ENCODE measurements at regions not wholly inside any gene's neighbourhood (a gene's known extent, or its start where the extent isn't known, plus 50 kb on each side); places are given as distances from the start of the nearest gene placed in this dataset.

GRCh38 chr9:88782931-88783710 lies 208.1 kb upstream of the S1PR3 start:
- in situ Hi-C loops (cut with HindIII; ENCODE audit: low sequenced_read_pairs): no loop called here

DNA sequence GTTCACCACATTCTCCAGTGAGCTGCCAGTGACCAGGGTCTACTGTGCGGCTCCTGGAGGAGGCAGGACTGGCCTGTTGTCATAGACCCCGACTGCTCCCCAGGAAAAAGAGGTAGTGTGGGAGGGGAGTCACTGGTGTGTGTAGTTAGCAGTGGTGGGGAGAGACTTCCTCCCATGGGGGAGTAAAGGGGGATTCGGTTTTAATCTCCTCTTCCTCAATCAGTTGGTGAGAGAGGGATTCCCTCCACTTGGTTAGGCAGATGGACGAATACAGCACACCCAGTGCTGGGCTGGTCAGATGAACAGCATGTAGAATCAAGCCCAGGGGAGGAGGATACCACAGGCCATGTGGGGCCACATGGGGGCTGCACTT lies 207.6 kb upstream of the S1PR3 start:
- in situ Hi-C loops (cut with HindIII; ENCODE audit: low sequenced_read_pairs): no loop called here

GRCh38 chr9:88784960-88785359 lies 206.3 kb upstream of the S1PR3 start:
- in situ Hi-C loops (cut with HindIII; ENCODE audit: low sequenced_read_pairs): no loop called here

- in situ Hi-C loops (cut with HindIII; ENCODE audit: low sequenced_read_pairs): no loop called here
Observed at GRCh38 chr9:88786291-88787079, 204.8 kb upstream of the S1PR3 start.

GRCh38 chr9:88789785-88790184 lies 201.5 kb upstream of the S1PR3 start:
- in situ Hi-C loops (cut with HindIII; ENCODE audit: low sequenced_read_pairs): no loop called here

GRCh38 chr9:88791105-88791805 lies 200.0 kb upstream of the S1PR3 start:
- in situ Hi-C loops (cut with HindIII; ENCODE audit: low sequenced_read_pairs): no loop called here

GRCh38 chr9:88792502-88792901 lies 198.8 kb upstream of the S1PR3 start:
- in situ Hi-C loops (cut with HindIII; ENCODE audit: low sequenced_read_pairs): no loop called here

DNA sequence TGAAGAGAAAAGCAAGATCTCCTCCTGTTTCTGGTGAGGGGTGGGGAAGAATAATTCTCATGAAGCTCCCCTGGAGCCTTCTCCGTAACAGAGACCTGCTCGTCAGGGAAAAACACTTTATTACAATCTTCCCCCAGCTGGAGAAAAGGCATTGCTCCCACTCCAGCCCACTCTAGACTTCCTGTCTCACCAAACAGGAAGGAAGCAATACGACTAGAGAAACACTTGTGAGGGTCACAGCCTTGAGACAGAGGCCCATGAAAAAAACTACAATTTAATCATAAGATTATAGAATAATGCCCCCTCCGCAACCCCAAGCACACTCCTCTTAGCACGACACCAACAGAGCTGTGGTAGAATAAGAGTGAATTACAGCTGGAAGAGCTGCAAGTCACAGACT lies 197.2 kb upstream of the S1PR3 start:
- in situ Hi-C loops (cut with HindIII; ENCODE audit: low sequenced_read_pairs): no loop called here

- in situ Hi-C loops (cut with HindIII; ENCODE audit: low sequenced_read_pairs): no loop called here
Observed at GRCh38 chr9:88796947-88797346, 194.3 kb upstream of the S1PR3 start.

DNA sequence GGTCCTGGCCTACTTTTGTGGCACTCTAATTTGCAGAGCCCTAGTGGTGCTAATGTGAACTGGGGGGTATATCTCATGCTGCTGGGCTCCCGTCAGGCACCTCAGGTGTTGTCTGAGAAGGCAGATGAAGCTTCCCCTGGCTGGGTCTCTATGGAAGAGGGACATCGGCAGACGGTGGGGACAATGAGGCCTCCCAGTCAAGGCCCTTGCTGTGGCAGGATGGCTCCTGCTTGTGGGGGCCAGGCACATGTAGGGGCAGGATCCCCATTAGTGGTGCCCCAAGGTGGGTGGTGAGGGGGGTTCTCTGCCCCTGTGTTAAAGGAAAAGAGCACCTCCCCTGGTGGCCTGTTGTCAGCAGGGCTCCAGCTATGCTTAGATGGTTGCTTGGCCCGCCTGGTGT lies 192.8 kb upstream of the S1PR3 start:
- in situ Hi-C loops (cut with HindIII; ENCODE audit: low sequenced_read_pairs): no loop called here

GRCh38 chr9:88799541-88800328 lies 191.5 kb upstream of the S1PR3 start:
- in situ Hi-C loops (cut with HindIII; ENCODE audit: low sequenced_read_pairs): no loop called here

GRCh38 chr9:88800329-88800682 lies 191.0 kb upstream of the S1PR3 start:
- in situ Hi-C loops (cut with HindIII; ENCODE audit: low sequenced_read_pairs): no loop called here

DNA sequence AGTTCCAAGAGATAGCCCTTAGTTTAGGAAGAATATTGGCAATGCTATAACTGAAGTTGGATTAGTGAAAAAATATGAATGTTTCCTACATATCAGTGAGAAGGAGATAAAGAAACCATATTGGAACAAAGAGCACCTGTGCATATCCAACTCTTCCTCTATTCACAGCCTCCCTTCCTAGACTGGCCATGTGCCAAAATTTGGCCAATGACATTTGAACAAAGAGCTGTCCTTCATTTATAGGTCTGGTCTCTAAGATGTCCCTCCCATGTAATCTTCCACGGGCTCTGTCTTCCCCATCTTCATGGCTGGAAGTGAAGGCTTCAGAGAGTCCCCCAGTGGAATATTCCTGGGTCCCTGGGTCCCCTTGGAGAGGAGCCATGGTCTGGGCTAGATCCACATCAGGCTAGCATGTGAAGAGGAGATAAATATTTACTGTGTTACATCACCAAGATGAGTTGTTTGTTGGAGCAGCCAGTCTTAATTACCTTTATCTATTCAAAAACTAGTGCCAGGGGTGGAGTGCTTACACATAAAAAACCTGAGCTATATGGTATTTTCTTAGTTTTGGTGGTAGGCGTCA lies 190.0 kb upstream of the S1PR3 start:
- in situ Hi-C loops (cut with HindIII; ENCODE audit: low sequenced_read_pairs): no loop called here

DNA sequence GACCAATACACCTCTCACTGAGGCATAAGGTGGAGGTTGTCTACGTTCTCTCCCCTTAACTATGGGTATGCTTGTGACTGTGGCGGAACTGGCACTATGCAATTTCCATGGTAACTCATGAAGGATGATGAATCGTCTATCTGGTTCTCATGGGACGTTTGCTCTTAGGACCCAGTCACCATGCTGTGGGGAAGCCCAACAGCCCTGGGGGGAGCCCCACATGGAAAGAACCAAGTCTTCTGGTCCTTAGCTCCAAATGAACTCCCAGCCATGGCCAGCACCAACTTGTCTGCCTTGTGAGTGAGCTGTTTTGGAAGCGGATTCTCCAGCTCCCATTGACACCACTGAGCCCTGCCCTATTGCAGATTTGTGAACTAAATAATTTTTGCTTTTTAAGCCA lies 188.7 kb upstream of the S1PR3 start:
- in situ Hi-C loops (cut with HindIII; ENCODE audit: low sequenced_read_pairs): no loop called here

DNA sequence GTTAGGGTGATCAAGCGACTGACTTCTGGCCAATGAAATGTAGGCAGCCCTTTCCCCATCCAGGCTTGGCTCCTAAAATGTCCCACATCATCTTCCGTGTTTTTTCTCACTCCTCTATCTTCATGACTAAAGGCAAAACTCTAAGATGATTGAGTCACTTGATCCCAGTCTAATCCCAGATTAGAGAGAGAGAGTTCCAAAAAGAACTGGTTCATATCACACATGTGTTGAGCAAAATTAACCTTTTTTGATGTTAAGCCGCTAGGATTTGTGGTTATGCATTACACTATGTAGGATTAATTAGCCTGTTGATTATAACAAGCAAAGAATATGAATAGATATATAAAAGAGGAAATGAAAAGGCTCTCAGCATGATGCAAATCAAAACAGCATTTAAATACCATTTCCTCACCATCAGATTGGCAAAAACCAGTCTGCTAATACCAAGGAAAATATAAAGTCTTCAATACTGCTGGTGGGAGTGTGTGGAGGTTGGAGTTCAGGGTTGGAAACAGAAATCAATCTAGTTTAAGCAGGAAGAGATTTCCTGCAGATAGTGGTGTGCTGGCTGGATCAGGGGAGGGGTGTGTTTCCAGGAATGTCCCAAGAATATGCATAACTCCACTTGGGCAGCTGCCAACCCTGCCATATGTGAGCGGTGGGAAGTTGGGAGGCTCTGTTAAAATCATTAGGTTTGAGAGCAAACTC lies 187.6 kb upstream of the S1PR3 start:
- in situ Hi-C loops (cut with HindIII; ENCODE audit: low sequenced_read_pairs): no loop called here

GRCh38 chr9:88804254-88804596 lies 187.0 kb upstream of the S1PR3 start:
- in situ Hi-C loops (cut with HindIII; ENCODE audit: low sequenced_read_pairs): no loop called here

- in situ Hi-C loops (cut with HindIII; ENCODE audit: low sequenced_read_pairs): loop anchor here (5.0 kb wide), 1 partner anchor 103 kb away; no protein-coding TSS in a partner anchor
Observed at GRCh38 chr9:88805217-88805943, 185.9 kb upstream of the S1PR3 start.

DNA sequence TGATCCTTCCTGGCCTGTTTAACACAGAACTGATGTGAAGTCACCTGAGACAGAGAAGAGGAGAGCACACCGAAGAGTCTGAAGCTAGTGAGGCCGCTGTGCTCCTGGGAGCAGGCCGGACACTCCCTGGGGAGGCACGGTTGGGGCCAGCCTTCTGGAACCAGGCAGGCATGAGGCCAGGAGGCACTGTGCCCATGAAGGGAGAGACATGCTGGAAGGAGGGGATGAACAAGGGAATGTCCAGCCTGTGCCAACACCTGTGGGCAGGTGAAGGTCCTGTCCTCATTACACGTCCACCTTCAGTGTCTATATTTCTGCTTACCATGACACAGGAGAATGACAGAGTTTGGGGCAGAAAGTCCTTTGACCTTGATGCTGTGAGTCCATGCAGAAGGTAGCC lies 183.8 kb upstream of the S1PR3 start:
- in situ Hi-C loops (cut with HindIII; ENCODE audit: low sequenced_read_pairs): loop anchor here (5.0 kb wide), 1 partner anchor 105 kb away; no protein-coding TSS in a partner anchor

GRCh38 chr9:88808019-88808656 lies 183.1 kb upstream of the S1PR3 start:
- in situ Hi-C loops (cut with HindIII; ENCODE audit: low sequenced_read_pairs): loop anchor here (5.0 kb wide), 1 partner anchor 106 kb away; no protein-coding TSS in a partner anchor
